Dendritic cell treated with granulocyte-macrophage colony-stimulating factor and Interleukin-4, amounts not matched to agents 40 ng/mL and 50 ng/mL, for 4 days (primary cell): ENCODE measurements at regions not wholly inside any gene's neighbourhood (a gene's known extent, or its start where the extent isn't known, plus 50 kb on each side); places are given as distances from the start of the nearest gene placed in this dataset.
"Not testable (repeated sequence)": the region's sequence is repeated elsewhere in the genome, so short reads cannot be mapped to it uniquely, and the experiment has no call there.

Experiments used
- H3K27ac Mint-ChIP-seq: one replicate; pipeline ENCODE4 v1.8.0; 2022; ENCODE audit warnings: mild to moderate bottlenecking, mixed read lengths
- H3K27me3 Mint-ChIP-seq: one replicate; pipeline ENCODE4 v1.8.0; 2022; ENCODE audit warnings: mild to moderate bottlenecking, mixed read lengths
- H3K36me3 Mint-ChIP-seq: one replicate; pipeline ENCODE4 v1.8.0; 2022; ENCODE audit warnings: low read depth, mixed read lengths
- H3K4me1 Mint-ChIP-seq: one replicate; pipeline ENCODE4 v1.8.0; 2022; ENCODE audit warnings: low read depth, mixed read lengths
- H3K4me3 Mint-ChIP-seq: one replicate; pipeline ENCODE4 v1.8.0; 2022; ENCODE audit warnings: mild to moderate bottlenecking, moderate library complexity, mixed read lengths
- H3K9me3 Mint-ChIP-seq: one replicate; pipeline ENCODE4 v1.8.0; 2022; ENCODE audit warnings: mixed read lengths
- intact Hi-C: fragments of 100-400 bp; cut with micrococcal nuclease; formaldehyde crosslinking; loops from one replicate; pipeline ENCODE4 v1.15.0; 2022

GRCh38 chr16:8408855-8409567, 181.3 kb downstream of the TMEM114 start:
- no peak overlapping the region for H3K27ac Mint-ChIP-seq
- intact Hi-C loops = no loop called here

GRCh38 chr16:8407351-8407750, 183.0 kb downstream of the TMEM114 start:
- Mint-ChIP-seq H3K4me1 (no peaks in the 10 kb centered on the region), H3K9me3 (peaks cover 6% of the 10 kb centered on the region), H3K36me3 (no peaks in the 10 kb centered on the region), H3K27me3 (no peaks in the 10 kb centered on the region), H3K4me3 (no peak overlapping the region), H3K27ac (no peak overlapping the region)
- intact Hi-C loops = no loop called here

More at GRCh38 chr16:8408855-8409567, 181.3 kb downstream of the TMEM114 start:
- Mint-ChIP-seq H3K27me3 (no peaks in the 10 kb centered on the region), H3K36me3 (no peaks in the 10 kb centered on the region), H3K9me3 (peaks cover 6% of the 10 kb centered on the region), H3K4me3 (no peak overlapping the region), H3K4me1 (no peaks in the 10 kb centered on the region)

GRCh38 chr16:8403978-8404749, 186.1 kb downstream of the TMEM114 start:
- intact Hi-C loops = no loop called here
- Mint-ChIP-seq H3K9me3 (no peaks in the 10 kb centered on the region), H3K27ac (no peak overlapping the region), H3K36me3 (no peaks in the 10 kb centered on the region), H3K4me3 (no peak overlapping the region), H3K27me3 (no peaks in the 10 kb centered on the region), H3K4me1 (no peaks in the 10 kb centered on the region)

- intact Hi-C loops = no loop called here
- Mint-ChIP-seq H3K9me3 (no peaks in the 10 kb centered on the region), H3K4me1 (no peaks in the 10 kb centered on the region)
These were observed 187.1 kb downstream of the TMEM114 start for GRCh38 chr16:8402981-8403843.

GRCh38 chr16:8400683-8401082, 189.6 kb downstream of the TMEM114 start:
- H3K27ac Mint-ChIP-seq, H3K36me3 Mint-ChIP-seq: not testable (repeated sequence)

More at GRCh38 chr16:8402981-8403843, 187.1 kb downstream of the TMEM114 start:
- H3K36me3 Mint-ChIP-seq = no peaks in the 10 kb centered on the region
- H3K27ac Mint-ChIP-seq = no peak overlapping the region
- no peaks in the 10 kb centered on the region for H3K27me3 Mint-ChIP-seq
- H3K4me3 Mint-ChIP-seq = no peak overlapping the region

GRCh38 chr16:8398548-8398947, 191.8 kb downstream of the TMEM114 start:
- Mint-ChIP-seq H3K4me3 (no peak overlapping the region), H3K27me3 (no peaks in the 10 kb centered on the region), H3K27ac (no peak overlapping the region), H3K9me3 (no peaks in the 10 kb centered on the region), H3K36me3 (no peaks in the 10 kb centered on the region), H3K4me1 (no peaks in the 10 kb centered on the region)
- intact Hi-C loops = no loop called here

More at GRCh38 chr16:8400683-8401082, 189.6 kb downstream of the TMEM114 start:
- H3K9me3 Mint-ChIP-seq, H3K4me1 Mint-ChIP-seq, intact Hi-C loops, H3K27me3 Mint-ChIP-seq, H3K4me3 Mint-ChIP-seq: not testable (repeated sequence)

- Mint-ChIP-seq H3K27me3 (no peaks in the 10 kb centered on the region), H3K4me3 (no peak overlapping the region), H3K9me3 (no peaks in the 10 kb centered on the region), H3K36me3 (no peaks in the 10 kb centered on the region), H3K27ac (no peak overlapping the region), H3K4me1 (no peaks in the 10 kb centered on the region)
- intact Hi-C loops = no loop called here
These were observed 193.1 kb downstream of the TMEM114 start for GRCh38 chr16:8397223-8397622.

- intact Hi-C loops = no loop called here
- no peaks in the 10 kb centered on the region for H3K9me3 Mint-ChIP-seq
- H3K27me3 Mint-ChIP-seq = no peaks in the 10 kb centered on the region
- H3K4me1 Mint-ChIP-seq = no peaks in the 10 kb centered on the region
- H3K27ac Mint-ChIP-seq = no peak overlapping the region
- no peak overlapping the region for H3K4me3 Mint-ChIP-seq
- H3K36me3 Mint-ChIP-seq = no peaks in the 10 kb centered on the region
These were observed 193.8 kb downstream of the TMEM114 start for GRCh38 chr16:8396463-8396862.

GRCh38 chr16:8391257-8391656, 199.1 kb downstream of the TMEM114 start:
- intact Hi-C loops = no loop called here
- H3K27ac Mint-ChIP-seq = no peak overlapping the region
- H3K4me3 Mint-ChIP-seq = no peak overlapping the region
- no peaks in the 10 kb centered on the region for H3K36me3 Mint-ChIP-seq
- no peaks in the 10 kb centered on the region for H3K9me3 Mint-ChIP-seq
- no peaks in the 10 kb centered on the region for H3K27me3 Mint-ChIP-seq
- no peaks in the 10 kb centered on the region for H3K4me1 Mint-ChIP-seq

- intact Hi-C loops = no loop called here
- Mint-ChIP-seq H3K4me1 (no peaks in the 10 kb centered on the region), H3K9me3 (no peaks in the 10 kb centered on the region), H3K36me3 (no peaks in the 10 kb centered on the region), H3K27me3 (no peaks in the 10 kb centered on the region), H3K4me3 (no peak overlapping the region), H3K27ac (no peak overlapping the region)
These were observed 201.6 kb downstream of the TMEM114 start for GRCh38 chr16:8388684-8389083.

- H3K27me3 Mint-ChIP-seq = no peaks in the 10 kb centered on the region
- intact Hi-C loops = no loop called here
These were observed 208.5 kb downstream of the TMEM114 start for GRCh38 chr16:8381814-8382213.

GRCh38 chr16:8380311-8380710, 210.0 kb downstream of the TMEM114 start:
- intact Hi-C loops = no loop called here
- no peaks in the 10 kb centered on the region for H3K4me1 Mint-ChIP-seq
- H3K27me3 Mint-ChIP-seq = no peaks in the 10 kb centered on the region
- peaks cover 15% of the 10 kb centered on the region for H3K9me3 Mint-ChIP-seq
- no peak overlapping the region for H3K27ac Mint-ChIP-seq
- H3K4me3 Mint-ChIP-seq = no peak overlapping the region
- H3K36me3 Mint-ChIP-seq = no peaks in the 10 kb centered on the region

More at GRCh38 chr16:8381814-8382213, 208.5 kb downstream of the TMEM114 start:
- H3K36me3 Mint-ChIP-seq = no peaks in the 10 kb centered on the region
- no peak overlapping the region for H3K4me3 Mint-ChIP-seq
- peaks cover 15% of the 10 kb centered on the region for H3K9me3 Mint-ChIP-seq
- H3K4me1 Mint-ChIP-seq = no peaks in the 10 kb centered on the region
- no peak overlapping the region for H3K27ac Mint-ChIP-seq

- no peaks in the 10 kb centered on the region for H3K36me3 Mint-ChIP-seq
- H3K4me1 Mint-ChIP-seq = no peaks in the 10 kb centered on the region
- intact Hi-C loops = no loop called here
- H3K27me3 Mint-ChIP-seq = no peaks in the 10 kb centered on the region
- H3K27ac Mint-ChIP-seq = no peak overlapping the region
- H3K4me3 Mint-ChIP-seq = no peak overlapping the region
- peaks cover 15% of the 10 kb centered on the region for H3K9me3 Mint-ChIP-seq
These were observed 212.4 kb downstream of the TMEM114 start for GRCh38 chr16:8377864-8378263.

- no peak overlapping the region for H3K27ac Mint-ChIP-seq
These were observed 213.5 kb downstream of the TMEM114 start for GRCh38 chr16:8376858-8377257.

More at GRCh38 chr16:8376858-8377257, 213.5 kb downstream of the TMEM114 start:
- no peak overlapping the region for H3K4me3 Mint-ChIP-seq
- peaks cover 15% of the 10 kb centered on the region for H3K9me3 Mint-ChIP-seq
- no peaks in the 10 kb centered on the region for H3K4me1 Mint-ChIP-seq
- no peaks in the 10 kb centered on the region for H3K27me3 Mint-ChIP-seq
- intact Hi-C loops = no loop called here
- H3K36me3 Mint-ChIP-seq = no peaks in the 10 kb centered on the region
